Liver (tissue), 8 donors: ENCODE measurements at regions not wholly inside any gene's neighbourhood (a gene's known extent, or its start where the extent isn't known, plus 50 kb on each side); places are given as distances from the start of the nearest gene placed in this dataset.

ENCODE experiments used
- DNase-seq: peaks from one replicate; pipeline ENCODE4 v3.0.0-alpha.2; 2017; ENCODE audit warnings: low spot score
- H3K27ac ChIP-seq, 2 donors: one replicate each; pipeline ENCODE4 v1.7.0; 2013; ENCODE audit warnings: inconsistent platforms in 2 of 2, low read length in 2 of 2, control low read depth in 1 of 2, low read depth in 1 of 2, mild to moderate bottlenecking in 1 of 2
- H3K27me3 ChIP-seq, 4 donors: one replicate each; pipeline versions ENCODE4 v1.6.1 to v1.7.0; 2013; ENCODE audit warnings: low read length in 3 of 4, inconsistent platforms in 1 of 4, mild to moderate bottlenecking in 1 of 4, moderate library complexity in 1 of 4; ENCODE audit not compliant: control insufficient read depth in 4 of 4, insufficient read depth in 4 of 4
- H3K36me3 ChIP-seq, 4 donors: one replicate each; pipeline versions ENCODE4 v1.6.1 to v1.7.0; 2013; ENCODE audit warnings: low read length in 3 of 4, mild to moderate bottlenecking in 3 of 4, low read depth in 1 of 4, moderate library complexity in 1 of 4; ENCODE audit not compliant: control insufficient read depth in 4 of 4, insufficient read depth in 3 of 4
- H3K4me1 ChIP-seq, 4 donors: one replicate each; pipeline versions ENCODE4 v1.6.1 to v1.7.0; 2013; ENCODE audit warnings: low read length in 3 of 4, mild to moderate bottlenecking in 3 of 4, moderate library complexity in 1 of 4; ENCODE audit not compliant: control insufficient read depth in 4 of 4, insufficient read depth in 4 of 4
- H3K4me3 ChIP-seq, 3 donors: one replicate each; pipeline versions ENCODE4 v1.6.1 to v1.7.0; 2013; ENCODE audit warnings: low read length in 3 of 3, control low read depth in 1 of 3, low read depth in 1 of 3, mild to moderate bottlenecking in 1 of 3
- H3K9ac ChIP-seq, 2 donors: one replicate each; pipeline ENCODE4 v1.7.0; 2013; ENCODE audit warnings: low read length in 2 of 2, mild to moderate bottlenecking in 2 of 2, moderate library complexity in 2 of 2, control low read depth in 1 of 2, low read depth in 1 of 2
- H3K9me3 ChIP-seq, 4 donors: one replicate each; pipeline versions ENCODE4 v1.6.1 to v1.7.0; 2013; ENCODE audit warnings: low read length in 3 of 4; ENCODE audit not compliant: control insufficient read depth in 4 of 4
- CTCF ChIP-seq: fragments of 150-350 bp; IDR thresholded peaks from 2 replicates; pipeline ENCODE4 v1.5.1; 2017; ENCODE audit warnings: improper control_type of control experiment, low read depth, low read length; ENCODE audit not compliant: missing input control
- EGR1 ChIP-seq, 2 donors: IDR thresholded peaks; 2 replicates each; pipeline ENCODE4 v1.6.1; 2016 to 2018; ENCODE audit warnings: antibody characterized with exemption in 2 of 2, low read depth in 2 of 2
- FOXA1 ChIP-seq: IDR thresholded peaks from 2 replicates; pipeline ENCODE4 v1.6.1; 2016; ENCODE audit warnings: antibody characterized with exemption
- GABPA ChIP-seq, 2 donors: IDR thresholded peaks in 1 of 2; conservative IDR thresholded peaks in 1 of 2; 2 replicates each; pipeline ENCODE4 v1.6.1; 2016; ENCODE audit warnings: antibody characterized with exemption in 2 of 2, mild to moderate bottlenecking in 1 of 2, moderate library complexity in 1 of 2
- HNF4A ChIP-seq, 2 donors: conservative IDR thresholded peaks; 2 replicates each; pipeline ENCODE4 v1.6.1; 2016; ENCODE audit warnings: antibody characterized with exemption in 2 of 2, mild to moderate bottlenecking in 2 of 2
- HNF4G ChIP-seq: IDR thresholded peaks from 2 replicates; pipeline ENCODE4 v1.6.1; 2016; ENCODE audit warnings: antibody characterized with exemption
- JUND ChIP-seq, 2 donors: IDR thresholded peaks; 2 replicates each; pipeline ENCODE4 v1.6.1; 2016; ENCODE audit warnings: antibody characterized with exemption in 2 of 2
- NR2F2 ChIP-seq: IDR thresholded peaks from 2 replicates; pipeline ENCODE4 v1.6.1; 2016; ENCODE audit warnings: antibody characterized with exemption
- RAD21 ChIP-seq, 2 donors: IDR thresholded peaks; 2 replicates each; pipeline ENCODE4 v1.6.1; 2016; ENCODE audit warnings: antibody characterized with exemption in 2 of 2, mild to moderate bottlenecking in 2 of 2
- REST ChIP-seq: IDR thresholded peaks from 2 replicates; pipeline ENCODE4 v1.6.1; 2016; ENCODE audit warnings: antibody characterized with exemption, mild to moderate bottlenecking
- RXRA ChIP-seq, 2 donors: IDR thresholded peaks; 2 replicates each; pipeline ENCODE4 v1.6.1; 2017 to 2018; ENCODE audit warnings: antibody characterized with exemption in 2 of 2, mild to moderate bottlenecking in 1 of 2
- SP1 ChIP-seq: IDR thresholded peaks from 2 replicates; pipeline ENCODE4 v1.6.1; 2018; ENCODE audit warnings: antibody characterized with exemption, mild to moderate bottlenecking
- TAF1 ChIP-seq: conservative IDR thresholded peaks from 2 replicates; pipeline ENCODE4 v1.6.1; 2016; ENCODE audit warnings: antibody characterized with exemption, mild to moderate bottlenecking
- YY1 ChIP-seq: IDR thresholded peaks from 2 replicates; pipeline ENCODE4 v1.6.1; 2016; ENCODE audit warnings: antibody characterized with exemption, mild to moderate bottlenecking
- ZBTB33 ChIP-seq: IDR thresholded peaks from 2 replicates; pipeline ENCODE4 v1.6.1; 2016; ENCODE audit warnings: antibody characterized with exemption
- whole genome bisulfite sequencing: extraction: QIAGEN DNeasy Blood & Tissue Kit; methylation state at CpG from one replicate; pipeline ENCODE4 v1.1.7; 2013; 5-methylcytosine and 5-hydroxymethylcytosine counted together
- TF ChIP-seq, protein P1 (sequence below): IDR thresholded peaks from 2 replicates; pipeline ENCODE4 v1.6.1; 2016; ENCODE audit warnings: antibody characterized with exemption
- TF ChIP-seq, protein P2 (sequence below): IDR thresholded peaks from 2 replicates; pipeline ENCODE4 v1.6.1; 2016; ENCODE audit warnings: antibody characterized with exemption
- donor health status: healthy.
- donor health status: healthy.
- donor health status: healthy.
- donor health status: healthy.
- donor health status: healthy.

- no peaks in the 10 kb centered on the region for H3K27me3 ChIP-seq
- H3K27ac ChIP-seq, result no peak overlapping the region
- H3K4me3 ChIP-seq, result no peak overlapping the region
- peaks cover 0 to 5% (median 3%) of the 10 kb centered on the region in 4 donors for H3K9me3 ChIP-seq
- no peak for TF ChIP-seq FOXA1
- TF ChIP-seq GABPA (IDR thresholded peaks at IDR 0.05 in 1 of 2, conservative IDR thresholded peaks at IDR 0.05 in 1 of 2), result no peak
- H3K9ac ChIP-seq, result no peak overlapping the region
- DNase-seq, result no peak
- 88% methylated on average over 3 of the region's 3 CpGs for WGBS
- no peaks in the 10 kb centered on the region for H3K36me3 ChIP-seq
- no peaks in the 10 kb centered on the region for H3K4me1 ChIP-seq
These were observed 91.7 kb upstream of the SPTBN1 start for GRCh38 chr2:54364409-54364808.

DNA sequence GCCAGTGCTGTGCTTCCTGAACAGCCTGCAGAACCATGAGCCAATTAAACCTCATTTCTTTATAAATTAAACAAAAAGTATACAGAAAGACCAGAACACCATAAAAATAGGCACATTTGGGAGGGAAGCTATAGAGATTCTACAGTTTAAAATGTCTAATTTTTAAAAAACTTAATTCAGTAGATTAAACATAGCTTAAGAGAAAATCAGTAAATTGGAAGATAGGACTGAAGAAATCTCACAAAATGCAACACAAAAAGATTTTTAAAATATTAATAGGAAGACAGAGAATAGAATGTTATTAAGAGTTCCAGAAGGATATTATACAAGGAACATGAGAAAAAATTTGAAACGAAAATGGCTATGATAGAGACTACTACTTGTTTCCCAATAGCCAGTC is 90.5 kb upstream of the SPTBN1 start:
- TF ChIP-seq YY1, result no peak
- TF ChIP-seq FOXA1, result no peak
- TF ChIP-seq HNF4A (conservative IDR thresholded peaks at IDR 0.05), result no peak
- TF ChIP-seq HNF4G, result no peak
- TF ChIP-seq, protein P1, sequence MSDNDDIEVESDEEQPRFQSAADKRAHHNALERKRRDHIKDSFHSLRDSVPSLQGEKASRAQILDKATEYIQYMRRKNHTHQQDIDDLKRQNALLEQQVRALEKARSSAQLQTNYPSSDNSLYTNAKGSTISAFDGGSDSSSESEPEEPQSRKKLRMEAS, result no peak
- TF ChIP-seq JUND (IDR thresholded peaks at IDR 0.05), result no peak
- no peak for TF ChIP-seq REST
- TF ChIP-seq RAD21 (IDR thresholded peaks at IDR 0.05), result no peak
- TF ChIP-seq SP1, result no peak
- TF ChIP-seq TAF1, result no peak
- no peak for TF ChIP-seq EGR1 (IDR thresholded peaks at IDR 0.05; ENCODE audit: low read depth in 2 of 2)
- no peak for TF ChIP-seq NR2F2
- no peak for TF ChIP-seq RXRA (IDR thresholded peaks at IDR 0.05)
- TF ChIP-seq, protein P2, sequence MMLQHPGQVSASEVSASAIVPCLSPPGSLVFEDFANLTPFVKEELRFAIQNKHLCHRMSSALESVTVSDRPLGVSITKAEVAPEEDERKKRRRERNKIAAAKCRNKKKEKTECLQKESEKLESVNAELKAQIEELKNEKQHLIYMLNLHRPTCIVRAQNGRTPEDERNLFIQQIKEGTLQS, result no peak
- no peak for TF ChIP-seq CTCF
- no peak for TF ChIP-seq ZBTB33
- no peak for TF ChIP-seq GABPA (IDR thresholded peaks at IDR 0.05 in 1 of 2, conservative IDR thresholded peaks at IDR 0.05 in 1 of 2)
- 77% methylated on average over 1 of the region's 1 CpG for WGBS
- no peak for DNase-seq

More for the DNA sequence above, 90.5 kb upstream of the SPTBN1 start:
- no peaks in the 10 kb centered on the region for H3K36me3 ChIP-seq
- H3K9ac ChIP-seq, result no peak overlapping the region
- no peak overlapping the region for H3K27ac ChIP-seq
- peaks cover 0 to 5% (median 3%) of the 10 kb centered on the region in 4 donors for H3K9me3 ChIP-seq
- no peaks in the 10 kb centered on the region for H3K27me3 ChIP-seq
- H3K4me3 ChIP-seq, result no peak overlapping the region
- H3K4me1 ChIP-seq, result no peaks in the 10 kb centered on the region
